H1 (cell line): ENCODE measurements at regions not wholly inside any gene's neighbourhood (a gene's known extent, or its start where the extent isn't known, plus 50 kb on each side); places are given as distances from the start of the nearest gene placed in this dataset.

Experiments used
- EZH2 ChIP-seq: fragments of 200-600 bp; sonication (generic); IDR thresholded peaks from 2 replicates; pipeline ENCODE4 v1.7.1; 2012; ENCODE audit warnings: low read depth, mild to moderate bottlenecking, moderate library complexity, low read length, inconsistent platforms; ENCODE audit not compliant: severe bottlenecking
- KDM5A ChIP-seq: fragments of 200-600 bp; IDR thresholded peaks from 2 replicates; pipeline ENCODE4 v1.7.1; 2012; ENCODE audit warnings: mild to moderate bottlenecking, low read length, inconsistent platforms, mixed read lengths
- TF ChIP-seq, protein P1 (sequence below): fragments of 300-600 bp; sonication (generic); IDR thresholded peaks from 2 replicates; pipeline ENCODE4 v1.7.1; 2012; ENCODE audit warnings: low read length, moderate library complexity, mild to moderate bottlenecking, inconsistent platforms; ENCODE audit not compliant: insufficient replicate concordance
- TF ChIP-seq, protein P2 (sequence below): IDR thresholded peaks from 2 replicates; pipeline ENCODE4 v1.6.1; 2012; ENCODE audit warnings: inconsistent platforms

DNA sequence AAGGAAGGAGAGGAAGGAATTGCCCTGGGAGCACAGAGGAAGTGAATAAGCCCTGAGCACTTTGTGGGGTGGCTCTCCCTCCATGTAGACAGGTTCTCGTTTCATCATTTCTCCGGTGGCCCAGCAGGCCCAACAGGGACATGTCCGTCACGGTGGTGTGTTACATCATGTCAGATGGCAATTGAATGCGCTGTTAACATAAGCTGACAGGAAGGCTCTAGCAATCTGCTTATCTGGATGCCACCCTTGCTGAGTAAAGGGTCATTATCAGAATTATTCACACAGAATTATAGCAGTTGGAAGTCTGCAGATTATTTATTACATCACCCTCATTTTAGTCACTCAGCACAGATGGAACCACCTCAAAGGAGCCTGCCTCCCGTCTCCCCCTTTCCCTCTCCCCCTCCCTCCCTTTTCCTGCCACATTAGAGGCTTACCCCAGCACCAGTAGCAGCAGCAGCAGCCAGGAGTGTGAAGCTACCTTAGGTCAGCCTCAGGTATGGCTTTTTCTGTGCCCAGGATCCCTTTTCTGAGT lies 124.3 kb upstream of the TRIM2 start (continued):
- TF ChIP-seq, protein P1, sequence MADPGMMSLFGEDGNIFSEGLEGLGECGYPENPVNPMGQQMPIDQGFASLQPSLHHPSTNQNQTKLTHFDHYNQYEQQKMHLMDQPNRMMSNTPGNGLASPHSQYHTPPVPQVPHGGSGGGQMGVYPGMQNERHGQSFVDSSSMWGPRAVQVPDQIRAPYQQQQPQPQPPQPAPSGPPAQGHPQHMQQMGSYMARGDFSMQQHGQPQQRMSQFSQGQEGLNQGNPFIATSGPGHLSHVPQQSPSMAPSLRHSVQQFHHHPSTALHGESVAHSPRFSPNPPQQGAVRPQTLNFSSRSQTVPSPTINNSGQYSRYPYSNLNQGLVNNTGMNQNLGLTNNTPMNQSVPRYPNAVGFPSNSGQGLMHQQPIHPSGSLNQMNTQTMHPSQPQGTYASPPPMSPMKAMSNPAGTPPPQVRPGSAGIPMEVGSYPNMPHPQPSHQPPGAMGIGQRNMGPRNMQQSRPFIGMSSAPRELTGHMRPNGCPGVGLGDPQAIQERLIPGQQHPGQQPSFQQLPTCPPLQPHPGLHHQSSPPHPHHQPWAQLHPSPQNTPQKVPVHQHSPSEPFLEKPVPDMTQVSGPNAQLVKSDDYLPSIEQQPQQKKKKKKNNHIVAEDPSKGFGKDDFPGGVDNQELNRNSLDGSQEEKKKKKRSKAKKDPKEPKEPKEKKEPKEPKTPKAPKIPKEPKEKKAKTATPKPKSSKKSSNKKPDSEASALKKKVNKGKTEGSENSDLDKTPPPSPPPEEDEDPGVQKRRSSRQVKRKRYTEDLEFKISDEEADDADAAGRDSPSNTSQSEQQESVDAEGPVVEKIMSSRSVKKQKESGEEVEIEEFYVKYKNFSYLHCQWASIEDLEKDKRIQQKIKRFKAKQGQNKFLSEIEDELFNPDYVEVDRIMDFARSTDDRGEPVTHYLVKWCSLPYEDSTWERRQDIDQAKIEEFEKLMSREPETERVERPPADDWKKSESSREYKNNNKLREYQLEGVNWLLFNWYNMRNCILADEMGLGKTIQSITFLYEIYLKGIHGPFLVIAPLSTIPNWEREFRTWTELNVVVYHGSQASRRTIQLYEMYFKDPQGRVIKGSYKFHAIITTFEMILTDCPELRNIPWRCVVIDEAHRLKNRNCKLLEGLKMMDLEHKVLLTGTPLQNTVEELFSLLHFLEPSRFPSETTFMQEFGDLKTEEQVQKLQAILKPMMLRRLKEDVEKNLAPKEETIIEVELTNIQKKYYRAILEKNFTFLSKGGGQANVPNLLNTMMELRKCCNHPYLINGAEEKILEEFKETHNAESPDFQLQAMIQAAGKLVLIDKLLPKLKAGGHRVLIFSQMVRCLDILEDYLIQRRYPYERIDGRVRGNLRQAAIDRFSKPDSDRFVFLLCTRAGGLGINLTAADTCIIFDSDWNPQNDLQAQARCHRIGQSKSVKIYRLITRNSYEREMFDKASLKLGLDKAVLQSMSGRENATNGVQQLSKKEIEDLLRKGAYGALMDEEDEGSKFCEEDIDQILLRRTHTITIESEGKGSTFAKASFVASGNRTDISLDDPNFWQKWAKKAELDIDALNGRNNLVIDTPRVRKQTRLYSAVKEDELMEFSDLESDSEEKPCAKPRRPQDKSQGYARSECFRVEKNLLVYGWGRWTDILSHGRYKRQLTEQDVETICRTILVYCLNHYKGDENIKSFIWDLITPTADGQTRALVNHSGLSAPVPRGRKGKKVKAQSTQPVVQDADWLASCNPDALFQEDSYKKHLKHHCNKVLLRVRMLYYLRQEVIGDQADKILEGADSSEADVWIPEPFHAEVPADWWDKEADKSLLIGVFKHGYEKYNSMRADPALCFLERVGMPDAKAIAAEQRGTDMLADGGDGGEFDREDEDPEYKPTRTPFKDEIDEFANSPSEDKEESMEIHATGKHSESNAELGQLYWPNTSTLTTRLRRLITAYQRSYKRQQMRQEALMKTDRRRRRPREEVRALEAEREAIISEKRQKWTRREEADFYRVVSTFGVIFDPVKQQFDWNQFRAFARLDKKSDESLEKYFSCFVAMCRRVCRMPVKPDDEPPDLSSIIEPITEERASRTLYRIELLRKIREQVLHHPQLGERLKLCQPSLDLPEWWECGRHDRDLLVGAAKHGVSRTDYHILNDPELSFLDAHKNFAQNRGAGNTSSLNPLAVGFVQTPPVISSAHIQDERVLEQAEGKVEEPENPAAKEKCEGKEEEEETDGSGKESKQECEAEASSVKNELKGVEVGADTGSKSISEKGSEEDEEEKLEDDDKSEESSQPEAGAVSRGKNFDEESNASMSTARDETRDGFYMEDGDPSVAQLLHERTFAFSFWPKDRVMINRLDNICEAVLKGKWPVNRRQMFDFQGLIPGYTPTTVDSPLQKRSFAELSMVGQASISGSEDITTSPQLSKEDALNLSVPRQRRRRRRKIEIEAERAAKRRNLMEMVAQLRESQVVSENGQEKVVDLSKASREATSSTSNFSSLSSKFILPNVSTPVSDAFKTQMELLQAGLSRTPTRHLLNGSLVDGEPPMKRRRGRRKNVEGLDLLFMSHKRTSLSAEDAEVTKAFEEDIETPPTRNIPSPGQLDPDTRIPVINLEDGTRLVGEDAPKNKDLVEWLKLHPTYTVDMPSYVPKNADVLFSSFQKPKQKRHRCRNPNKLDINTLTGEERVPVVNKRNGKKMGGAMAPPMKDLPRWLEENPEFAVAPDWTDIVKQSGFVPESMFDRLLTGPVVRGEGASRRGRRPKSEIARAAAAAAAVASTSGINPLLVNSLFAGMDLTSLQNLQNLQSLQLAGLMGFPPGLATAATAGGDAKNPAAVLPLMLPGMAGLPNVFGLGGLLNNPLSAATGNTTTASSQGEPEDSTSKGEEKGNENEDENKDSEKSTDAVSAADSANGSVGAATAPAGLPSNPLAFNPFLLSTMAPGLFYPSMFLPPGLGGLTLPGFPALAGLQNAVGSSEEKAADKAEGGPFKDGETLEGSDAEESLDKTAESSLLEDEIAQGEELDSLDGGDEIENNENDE, result no peak
- TF ChIP-seq KDM5A, result no peak
- no peak for TF ChIP-seq EZH2
- TF ChIP-seq, protein P2, sequence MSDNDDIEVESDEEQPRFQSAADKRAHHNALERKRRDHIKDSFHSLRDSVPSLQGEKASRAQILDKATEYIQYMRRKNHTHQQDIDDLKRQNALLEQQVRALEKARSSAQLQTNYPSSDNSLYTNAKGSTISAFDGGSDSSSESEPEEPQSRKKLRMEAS, result no peak
